Esophagus muscularis mucosa (tissue), 4 donors: ENCODE measurements at regions not wholly inside any gene's neighbourhood (a gene's known extent, or its start where the extent isn't known, plus 50 kb on each side); places are given as distances from the start of the nearest gene placed in this dataset.
"Not testable (repeated sequence)": the region's sequence is repeated elsewhere in the genome, so short reads cannot be mapped to it uniquely, and the experiment has no call there.

Source experiments
- CTCF ChIP-seq, 3 experiments: fragments of 200-600 bp in 2 of 3; fragments of 450-650 bp in 1 of 3; sonication (generic) in 2 of 3; IDR thresholded peaks; one replicate each; pipeline ENCODE4 v1.5.1; 2017 to 2019; ENCODE audit warnings: antibody characterized with exemption in 3 of 3, mild to moderate bottlenecking in 2 of 3, moderate library complexity in 1 of 3
- EP300 ChIP-seq: sonication (generic); formaldehyde crosslinking; IDR thresholded peaks from one replicate; pipeline ENCODE4 v1.6.1; 2017; ENCODE audit warnings: antibody characterized with exemption
- POLR2A ChIP-seq: fragments of 450-650 bp; IDR thresholded peaks from one replicate; pipeline ENCODE4 v1.6.1; 2017; ENCODE audit warnings: antibody characterized with exemption, moderate library complexity, mild to moderate bottlenecking, low read depth

GRCh38 chr1:146670832-146671566 lies 267.1 kb upstream of the NBPF12 start:
- not testable (repeated sequence) for TF ChIP-seq CTCF (IDR thresholded peaks at IDR 0.05); POLR2A; EP300
